HTR-8/SVneo (cell line): ENCODE measurements at regions not wholly inside any gene's neighbourhood (a gene's known extent, or its start where the extent isn't known, plus 50 kb on each side); places are given as distances from the start of the nearest gene placed in this dataset.
"Not testable (repeated sequence)": the region's sequence is repeated elsewhere in the genome, so short reads cannot be mapped to it uniquely, and the experiment has no call there.

Experiments used
- DNase-seq: peaks from one replicate; pipeline ENCODE4 v3.0.0; 2011; ENCODE audit warnings: low spot score, mixed read lengths; ENCODE audit not compliant: insufficient read length
- FAIRE-seq: peaks from 2 replicates; lab custom pipeline; 2011; peaks lifted over from hg19 to GRCh38; lab: Jason Lieb, UNC

DNA sequence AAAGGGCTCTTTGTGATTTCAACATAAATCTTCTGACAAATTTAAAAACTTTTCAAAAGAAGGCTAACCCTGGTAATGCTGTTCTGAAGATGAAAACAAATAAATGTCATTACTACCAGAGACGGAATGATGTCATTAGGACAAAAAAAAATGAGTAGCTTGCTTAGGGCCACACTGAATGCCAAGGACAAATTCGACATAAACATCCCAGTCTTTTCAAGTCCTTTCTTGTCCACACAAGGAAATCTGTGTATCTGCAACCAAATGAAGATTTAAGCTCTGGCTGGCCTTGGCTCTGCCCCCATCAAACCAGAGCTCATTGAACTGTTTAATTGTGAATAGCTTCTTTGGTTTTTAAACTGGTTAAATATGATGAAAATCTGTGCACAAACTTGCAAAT lies 592.7 kb downstream of the TLE1 start:
- DNase-seq (no peak), FAIRE-seq (no peak)

DNA sequence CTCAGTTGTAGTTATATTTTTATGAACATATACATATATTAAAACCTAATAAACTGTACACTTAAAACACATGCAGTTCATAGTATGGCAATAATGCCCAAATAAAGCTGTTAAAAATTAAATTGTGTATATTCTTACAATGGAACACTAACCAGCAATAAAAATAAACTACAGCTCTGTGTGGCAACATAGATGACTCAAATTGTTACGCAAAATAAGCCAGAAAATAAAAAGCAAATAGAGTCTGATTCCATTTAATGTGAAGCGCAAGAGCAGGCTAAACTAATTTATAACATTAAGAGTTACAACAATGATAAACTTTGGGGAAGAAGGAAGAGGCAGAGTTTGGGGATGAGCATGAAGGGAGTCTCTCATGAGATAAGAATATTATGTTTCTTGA lies 597.3 kb downstream of the TLE1 start:
- FAIRE-seq (no peak), DNase-seq (no peak)

DNA sequence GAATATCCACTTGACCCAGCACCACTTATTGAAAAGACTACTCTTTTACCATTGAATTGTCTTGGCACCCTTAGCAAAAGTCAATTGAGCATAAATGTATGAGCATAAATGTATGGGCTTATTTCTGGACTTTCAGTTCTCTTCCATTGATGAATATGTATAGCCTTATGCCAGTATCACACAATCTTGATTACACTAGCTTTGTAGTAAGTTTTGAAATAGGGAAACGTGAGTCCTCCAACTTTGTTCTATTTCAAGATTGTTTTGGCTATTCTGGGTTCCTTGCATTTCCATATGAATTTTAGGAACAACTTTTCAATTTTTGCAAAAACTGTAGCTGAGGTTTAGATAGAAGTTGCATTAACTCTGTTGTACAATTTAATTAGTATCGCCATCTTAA lies 601.0 kb downstream of the TLE1 start:
- FAIRE-seq (no peak), DNase-seq (no peak)

DNA sequence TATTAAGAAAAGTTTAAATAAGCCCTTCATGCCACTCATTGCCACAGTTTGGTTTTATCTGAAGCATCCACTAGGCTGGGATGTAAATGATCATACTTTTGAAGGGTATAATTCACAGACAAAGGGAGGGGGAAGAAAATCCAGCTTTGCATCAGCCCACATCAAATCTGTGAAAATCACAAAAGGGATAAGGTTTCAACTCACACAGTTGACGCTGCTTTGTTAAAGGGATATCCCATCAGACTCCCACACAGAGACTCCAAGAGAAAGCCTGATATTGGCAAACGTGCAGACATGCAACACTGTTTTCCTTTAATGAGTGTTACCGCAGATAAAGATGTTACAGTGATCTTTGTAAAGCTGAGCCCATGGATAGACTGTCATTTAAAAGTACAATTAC lies 602.9 kb downstream of the TLE1 start:
- DNase-seq: no peak
- no peak for FAIRE-seq

- DNase-seq: no peak
- no peak for FAIRE-seq
Observed at GRCh38 chr9:81083854-81084512, 605.4 kb downstream of the TLE1 start.

DNA sequence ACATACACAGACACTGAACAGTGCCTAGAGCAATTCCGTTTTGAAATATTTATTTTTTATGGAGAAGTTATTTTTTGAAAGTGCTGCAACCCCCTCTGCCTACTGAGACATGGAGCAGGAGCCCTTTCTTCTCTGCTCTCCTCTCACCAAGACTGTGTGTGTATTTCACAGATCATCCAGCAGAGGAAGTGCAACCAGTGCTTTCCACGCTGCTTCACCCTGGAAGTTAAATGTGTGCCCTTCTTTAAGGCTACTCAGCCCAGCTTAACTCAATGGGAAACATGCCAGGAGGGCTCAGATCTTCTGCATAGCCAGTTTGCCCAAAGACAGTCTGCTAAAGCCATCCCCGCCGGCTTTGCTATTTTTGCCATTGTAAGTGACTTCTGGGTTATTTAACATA lies 606.3 kb downstream of the TLE1 start:
- FAIRE-seq (no peak), DNase-seq (no peak)

DNA sequence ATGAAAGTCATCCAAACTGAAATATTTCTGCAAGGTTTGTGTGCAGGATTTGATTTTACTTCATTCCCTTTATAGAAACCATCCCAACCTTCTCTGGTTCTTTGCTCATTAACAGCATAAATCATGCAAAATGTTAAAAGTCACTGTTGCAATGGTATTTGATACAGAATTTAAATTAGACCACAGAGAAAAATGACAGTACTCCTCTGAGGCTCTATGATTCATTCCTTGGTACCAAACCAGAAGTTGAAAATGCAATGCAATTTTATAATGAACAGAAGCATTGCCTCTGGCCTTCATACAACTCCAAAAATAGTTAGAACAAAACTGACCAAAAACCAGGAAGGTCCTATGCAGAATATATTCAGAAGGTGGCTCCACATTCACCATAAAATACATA lies 607.1 kb downstream of the TLE1 start:
- DNase-seq (no peak), FAIRE-seq (no peak)

GRCh38 chr9:81080900-81081299 lies 608.4 kb downstream of the TLE1 start:
- no peak for DNase-seq
- no peak for FAIRE-seq

DNA sequence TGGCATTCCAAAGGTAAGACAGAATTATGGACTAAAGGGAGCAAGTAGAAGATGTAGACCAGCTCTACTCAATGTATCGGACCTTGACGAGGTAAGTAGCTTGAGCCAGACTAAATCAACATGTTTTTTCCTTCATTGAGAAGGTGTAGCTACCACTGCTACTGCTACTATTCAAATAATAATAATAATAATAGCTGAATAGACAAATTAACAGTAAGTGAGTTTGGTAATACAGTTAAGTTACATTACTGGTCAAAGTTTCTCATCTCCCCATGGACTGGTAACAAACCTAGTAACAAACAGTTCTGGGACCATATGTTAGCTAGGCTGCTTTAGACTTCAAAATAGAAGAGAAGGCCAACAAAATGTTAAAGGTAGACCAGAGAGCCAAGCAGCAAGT lies 609.2 kb downstream of the TLE1 start:
- no peak for FAIRE-seq
- no peak for DNase-seq

DNA sequence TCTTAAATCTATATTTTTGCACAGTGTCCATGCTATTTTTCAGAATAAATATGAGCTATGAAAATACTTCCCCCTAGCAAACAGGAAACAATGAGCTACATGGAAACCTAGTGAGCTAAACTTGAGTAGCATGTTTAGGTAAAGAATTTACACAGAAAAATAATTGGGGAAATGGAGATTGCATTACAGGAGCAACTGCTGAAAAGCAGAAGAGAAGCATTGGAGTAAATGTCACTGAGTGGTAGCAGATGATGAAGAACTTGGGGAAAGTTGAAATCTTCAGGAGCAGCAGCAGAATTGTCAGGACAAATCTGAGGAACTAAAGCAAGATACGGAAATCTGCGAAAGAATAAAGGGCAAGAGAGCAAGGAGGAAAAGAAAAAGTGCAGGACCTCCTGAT lies 610.3 kb downstream of the TLE1 start:
- FAIRE-seq (no peak), DNase-seq (no peak)

DNA sequence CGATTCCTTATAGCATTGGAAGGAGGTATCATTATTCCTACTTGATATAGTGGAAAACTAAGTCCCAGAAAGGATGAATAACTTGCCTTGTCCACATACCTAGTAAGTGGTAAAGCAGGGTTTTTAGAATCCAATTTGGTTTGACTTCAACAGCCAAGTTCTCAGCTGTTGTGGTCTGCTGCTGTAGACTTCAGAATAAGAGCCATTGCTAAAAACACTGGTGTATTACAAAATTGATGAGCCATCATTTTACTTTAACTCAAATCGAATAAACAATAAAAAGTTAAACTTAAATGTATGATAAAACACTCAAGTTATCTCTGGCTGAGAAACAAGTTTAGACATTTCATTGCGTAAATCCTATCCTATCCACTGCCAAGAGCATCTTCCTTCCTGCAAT lies 610.8 kb downstream of the TLE1 start:
- FAIRE-seq: no peak

DNA sequence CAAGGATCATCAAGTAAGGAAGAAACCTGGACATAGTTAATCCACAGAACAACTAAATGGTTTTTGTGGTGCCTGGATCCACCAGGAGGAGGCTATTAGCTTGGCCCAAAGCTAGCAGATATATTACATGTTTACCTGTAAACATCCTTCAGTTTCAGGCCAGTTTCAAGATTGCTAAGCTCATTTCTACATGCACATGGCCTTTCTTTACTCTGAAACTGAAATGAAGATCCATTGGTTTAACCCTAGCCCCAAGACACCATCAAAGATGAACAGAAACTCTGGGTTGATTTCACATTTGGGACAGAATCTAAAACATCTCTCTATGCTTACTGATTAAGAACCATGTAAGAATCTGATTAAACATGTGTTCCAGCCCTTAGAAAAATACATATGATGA lies 611.8 kb downstream of the TLE1 start:
- FAIRE-seq: no peak
- no peak for DNase-seq

More for the DNA sequence above, 610.8 kb downstream of the TLE1 start:
- no peak for DNase-seq

DNA sequence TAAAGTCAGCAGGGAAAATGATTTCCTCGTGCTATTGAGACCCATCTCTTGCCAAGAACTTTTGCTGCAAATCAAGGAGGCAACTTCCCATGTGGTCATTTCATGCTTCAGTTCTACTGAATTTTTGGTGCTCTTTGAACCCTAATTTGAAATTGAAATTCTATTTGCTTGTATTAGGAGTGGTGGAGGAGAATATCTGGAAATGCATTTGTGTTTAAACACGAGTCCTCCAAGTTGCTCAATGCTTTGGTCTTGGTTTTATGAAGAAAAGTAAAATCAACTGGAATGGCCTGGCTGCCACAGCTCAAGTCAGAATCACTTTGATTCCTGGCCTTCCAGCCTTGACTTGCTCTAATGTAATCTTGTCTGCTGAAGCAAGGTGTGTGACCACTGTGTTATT lies 613.2 kb downstream of the TLE1 start:
- DNase-seq (no peak), FAIRE-seq (no peak)

DNA sequence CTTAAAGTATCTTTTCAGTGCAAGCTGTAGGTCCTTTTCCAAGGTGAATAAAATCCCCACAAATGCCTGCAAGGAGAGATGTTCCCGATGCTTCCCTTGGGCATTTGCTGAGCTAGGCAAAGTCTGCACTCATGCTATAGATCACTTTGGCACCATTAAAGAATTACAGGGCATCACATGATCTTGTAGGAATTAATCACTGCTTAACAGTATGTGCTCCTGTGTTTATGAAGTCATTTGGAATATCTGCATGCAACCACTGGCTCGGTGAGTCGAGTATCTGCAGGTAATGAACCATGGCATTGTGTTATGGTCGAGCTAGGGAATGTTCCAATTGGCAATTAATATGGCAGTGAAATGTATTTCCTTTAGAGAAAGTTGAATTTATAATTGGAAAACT lies 615.1 kb downstream of the TLE1 start:
- no peak for DNase-seq
- FAIRE-seq: no peak

- FAIRE-seq (no peak), DNase-seq (no peak)
Observed at GRCh38 chr9:81073821-81074220, 615.5 kb downstream of the TLE1 start.

GRCh38 chr9:81072758-81073157 lies 616.6 kb downstream of the TLE1 start:
- FAIRE-seq: no peak
- no peak for DNase-seq

DNA sequence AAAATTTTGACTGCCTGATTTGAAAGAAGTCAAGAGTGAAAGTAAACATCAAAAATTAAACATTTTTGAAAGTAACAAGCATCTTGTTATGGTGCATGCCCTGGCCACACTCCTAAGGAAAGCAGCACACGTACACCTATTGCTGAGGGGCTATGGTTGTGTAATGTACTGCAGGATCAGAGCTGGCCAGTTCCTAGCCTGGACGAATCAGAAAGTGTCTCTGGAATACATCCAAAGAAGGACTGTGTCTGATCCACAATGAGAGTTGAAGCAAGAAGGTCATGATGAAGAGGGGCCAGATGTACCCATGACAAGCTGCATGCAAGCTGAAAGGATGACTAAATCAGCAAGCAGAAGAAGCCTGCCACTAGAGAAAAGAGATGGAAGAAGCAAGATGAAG lies 618.2 kb downstream of the TLE1 start:
- FAIRE-seq: no peak

GRCh38 chr9:81070689-81071088 lies 618.7 kb downstream of the TLE1 start:
- FAIRE-seq (no peak), DNase-seq (no peak)

More for the DNA sequence above, 618.2 kb downstream of the TLE1 start:
- no peak for DNase-seq

DNA sequence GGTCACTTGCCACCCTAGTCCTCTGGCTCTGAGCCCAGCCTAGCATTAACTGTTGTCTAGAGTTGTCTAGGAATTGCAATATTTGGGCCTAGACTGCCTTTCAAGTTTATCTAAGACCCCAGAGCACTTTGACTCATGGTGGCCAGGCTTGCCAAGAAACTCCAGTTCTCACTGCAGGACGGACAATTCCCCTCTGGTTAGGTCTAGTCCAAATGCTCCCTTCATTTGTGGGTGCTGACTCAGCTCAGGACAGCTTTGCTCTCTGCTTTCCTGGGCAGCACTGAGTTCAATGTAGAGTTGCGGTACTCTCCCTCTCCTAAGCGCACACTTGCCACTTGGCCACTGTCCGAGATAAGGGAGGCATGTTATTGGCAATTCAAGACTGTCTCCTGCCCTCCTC lies 619.4 kb downstream of the TLE1 start:
- FAIRE-seq: no peak
- DNase-seq: no peak

DNA sequence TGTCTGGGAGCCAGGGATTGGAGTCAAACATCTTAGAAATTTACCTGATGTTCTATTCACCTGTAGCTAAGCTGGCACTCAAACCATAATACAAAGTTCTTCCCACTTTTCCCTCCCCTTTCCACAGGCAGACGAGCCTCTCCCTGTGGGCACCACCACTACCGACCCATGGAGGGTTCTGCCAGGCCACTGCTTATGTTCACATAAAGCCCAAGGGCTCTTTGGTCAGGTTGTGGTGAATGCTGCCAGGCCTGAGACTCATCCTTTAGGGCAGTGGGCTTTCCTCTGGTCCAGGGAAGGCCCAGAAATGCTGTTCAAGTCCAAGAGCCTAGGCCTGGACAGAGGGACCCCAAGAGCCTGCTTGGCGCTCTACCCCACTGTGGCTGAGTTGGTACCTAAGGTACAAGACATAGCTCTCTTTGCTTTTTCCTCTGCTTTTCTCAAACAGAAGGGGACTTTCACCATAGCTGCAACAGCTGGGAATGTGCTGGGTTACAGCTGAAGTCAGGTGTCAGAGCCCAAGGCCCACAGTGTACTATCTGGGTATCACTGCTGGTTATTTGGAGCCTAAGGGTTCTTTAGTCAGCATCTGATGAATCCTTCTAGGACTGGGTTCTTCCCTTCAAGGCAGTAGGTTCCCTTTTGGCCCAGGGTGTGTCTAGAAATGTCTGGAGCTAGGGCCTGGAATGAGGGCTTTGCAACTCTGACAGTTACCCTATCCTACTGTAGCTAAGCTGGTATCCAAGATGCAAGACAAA lies 620.1 kb downstream of the TLE1 start:
- DNase-seq: no peak

GRCh38 chr9:81062995-81063394 lies 626.4 kb downstream of the TLE1 start:
- not testable (repeated sequence) for FAIRE-seq, DNase-seq

More for the DNA sequence above, 620.1 kb downstream of the TLE1 start:
- FAIRE-seq: no peak

DNA sequence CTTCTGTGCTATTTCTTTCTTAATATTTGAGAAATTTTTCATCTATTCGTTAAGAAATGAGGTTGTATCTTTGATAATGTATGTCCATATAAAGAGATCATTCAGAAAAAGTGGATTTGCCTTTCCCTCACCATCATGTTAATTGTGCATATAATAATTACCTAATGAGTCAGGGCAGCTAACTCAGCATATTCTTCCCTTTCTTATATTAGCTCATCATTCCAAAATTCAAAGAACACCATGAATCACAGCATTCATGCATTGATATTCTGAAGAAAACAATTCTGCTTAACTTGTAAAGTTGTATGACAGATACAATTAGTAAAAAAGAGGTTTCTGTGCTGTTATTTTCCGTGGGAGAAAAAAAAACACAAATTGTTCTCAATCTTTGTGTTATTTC lies 630.6 kb downstream of the TLE1 start:
- DNase-seq (no peak), FAIRE-seq (no peak)
